Retinal pigment epithelial cell (primary cell): ENCODE measurements at regions not wholly inside any gene's neighbourhood (a gene's known extent, or its start where the extent isn't known, plus 50 kb on each side); places are given as distances from the start of the nearest gene placed in this dataset.

Source experiments
- DNase-seq: peaks from one replicate; pipeline ENCODE4 v3.0.0-alpha.2; 2010; ENCODE audit warnings: low read depth
- H3K4me3 ChIP-seq: 2 replicates; pipeline ENCODE4 v1.5.1; 2011; ENCODE audit warnings: mild to moderate bottlenecking, low read length, control low read depth, moderate library complexity
- TF ChIP-seq, protein P1 (sequence below): conservative IDR thresholded peaks from 2 replicates; pipeline ENCODE4 v1.5.1; 2011; ENCODE audit warnings: low read depth, low read length, control low read depth, inconsistent platforms

DNA sequence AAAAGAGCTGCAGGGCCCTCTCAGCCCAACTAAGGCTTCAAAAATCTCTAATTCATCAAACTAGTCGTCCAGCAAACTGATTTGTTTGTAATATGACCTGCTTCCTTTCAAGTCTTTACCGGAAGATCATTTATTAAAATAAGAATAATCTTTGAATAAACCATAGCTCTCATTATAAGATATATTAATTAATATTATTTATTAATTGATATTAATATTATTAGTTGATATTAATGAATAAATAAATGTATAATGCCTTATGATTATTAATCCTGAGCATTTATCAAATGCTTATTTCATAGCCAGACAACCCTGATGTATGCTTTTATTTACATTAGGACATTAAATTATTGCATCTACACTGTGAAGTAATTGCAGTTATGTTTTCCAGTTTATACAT lies 550.7 kb upstream of the ALCAM start:
- no peak for DNase-seq
- H3K4me3 ChIP-seq = no peak overlapping the region
- TF ChIP-seq, protein P1, sequence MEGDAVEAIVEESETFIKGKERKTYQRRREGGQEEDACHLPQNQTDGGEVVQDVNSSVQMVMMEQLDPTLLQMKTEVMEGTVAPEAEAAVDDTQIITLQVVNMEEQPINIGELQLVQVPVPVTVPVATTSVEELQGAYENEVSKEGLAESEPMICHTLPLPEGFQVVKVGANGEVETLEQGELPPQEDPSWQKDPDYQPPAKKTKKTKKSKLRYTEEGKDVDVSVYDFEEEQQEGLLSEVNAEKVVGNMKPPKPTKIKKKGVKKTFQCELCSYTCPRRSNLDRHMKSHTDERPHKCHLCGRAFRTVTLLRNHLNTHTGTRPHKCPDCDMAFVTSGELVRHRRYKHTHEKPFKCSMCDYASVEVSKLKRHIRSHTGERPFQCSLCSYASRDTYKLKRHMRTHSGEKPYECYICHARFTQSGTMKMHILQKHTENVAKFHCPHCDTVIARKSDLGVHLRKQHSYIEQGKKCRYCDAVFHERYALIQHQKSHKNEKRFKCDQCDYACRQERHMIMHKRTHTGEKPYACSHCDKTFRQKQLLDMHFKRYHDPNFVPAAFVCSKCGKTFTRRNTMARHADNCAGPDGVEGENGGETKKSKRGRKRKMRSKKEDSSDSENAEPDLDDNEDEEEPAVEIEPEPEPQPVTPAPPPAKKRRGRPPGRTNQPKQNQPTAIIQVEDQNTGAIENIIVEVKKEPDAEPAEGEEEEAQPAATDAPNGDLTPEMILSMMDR = no peak

DNA sequence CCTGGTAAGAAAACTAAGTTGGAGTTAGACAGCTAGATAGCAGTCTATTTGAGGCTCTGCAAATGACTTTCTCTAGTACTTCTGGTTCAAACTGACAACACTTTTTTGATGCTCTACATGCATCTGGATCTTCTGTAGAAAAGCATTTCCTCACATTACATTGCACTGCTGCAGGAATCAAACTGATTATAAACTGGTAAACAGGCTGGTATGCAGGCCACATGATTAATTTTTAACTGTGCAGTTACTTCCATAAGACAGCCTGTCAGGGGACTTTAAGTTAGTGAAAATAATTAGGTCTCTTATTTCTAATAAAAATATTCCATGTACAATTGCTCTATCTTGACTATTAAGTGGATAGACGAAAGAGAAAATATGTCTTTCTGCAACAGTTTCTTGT lies 550.0 kb upstream of the ALCAM start:
- TF ChIP-seq, protein P1 = no peak
- H3K4me3 ChIP-seq = no peak overlapping the region
- DNase-seq = no peak

DNA sequence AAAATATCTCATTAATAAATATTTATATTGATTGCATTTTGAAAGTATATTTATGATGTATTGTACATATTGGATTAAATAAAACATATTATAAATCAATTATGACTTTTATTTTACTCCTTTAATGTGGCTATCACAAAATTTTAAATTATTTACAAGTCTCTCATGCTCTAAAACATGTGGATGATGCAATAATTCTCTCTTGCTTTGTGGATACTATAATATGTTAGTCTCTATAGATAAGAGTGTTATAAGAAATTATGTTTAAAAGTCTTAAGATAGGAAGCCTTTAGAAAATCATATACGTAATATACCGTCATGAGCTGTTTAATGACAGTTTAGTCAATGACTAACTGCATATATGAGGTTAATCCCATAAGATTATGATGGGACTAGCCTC lies 547.4 kb upstream of the ALCAM start:
- no peak for DNase-seq
- TF ChIP-seq, protein P1 = no peak
- no peak overlapping the region for H3K4me3 ChIP-seq

DNA sequence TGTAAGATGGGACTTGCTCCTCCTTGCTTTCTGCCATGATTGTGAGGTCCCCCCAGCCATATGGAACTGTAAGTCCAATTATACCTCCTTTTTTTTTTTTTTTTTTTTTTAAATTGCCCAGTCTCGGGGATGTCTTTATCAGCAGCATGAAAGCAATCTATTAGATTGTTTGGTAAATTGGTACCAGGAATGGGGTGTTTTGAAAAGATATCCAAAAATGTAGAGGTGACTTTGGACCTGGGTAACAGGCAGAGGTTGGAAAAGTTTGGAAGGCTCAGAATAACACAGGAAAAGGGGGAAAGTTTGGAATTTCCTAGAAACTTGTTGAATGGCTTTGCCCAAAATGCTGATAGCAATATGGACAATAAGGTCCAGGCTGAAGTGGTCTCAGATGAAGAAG lies 545.8 kb upstream of the ALCAM start:
- no peak for DNase-seq
- H3K4me3 ChIP-seq = no peak overlapping the region
- TF ChIP-seq, protein P1 = no peak

DNA sequence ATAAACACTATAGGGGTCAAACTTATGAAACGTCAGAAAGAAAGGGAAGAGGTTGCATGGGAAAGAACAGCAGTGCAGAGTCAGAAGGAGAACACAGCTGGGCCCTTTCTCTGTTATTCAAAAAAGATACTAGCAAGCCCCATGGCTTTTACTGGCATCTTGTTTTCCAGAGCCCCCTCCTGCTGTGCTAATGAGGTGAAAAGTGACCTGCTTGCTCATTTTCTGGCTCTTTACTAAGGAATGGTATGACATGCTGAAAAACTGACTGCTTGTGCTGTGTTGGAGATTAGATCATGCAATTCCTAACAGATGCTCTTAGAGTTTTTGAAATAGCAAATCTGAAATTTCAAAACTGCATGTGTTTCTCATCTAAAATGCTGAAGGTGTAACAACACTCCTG lies 541.6 kb upstream of the ALCAM start:
- TF ChIP-seq, protein P1 = no peak
- H3K4me3 ChIP-seq = no peak overlapping the region
- DNase-seq = no peak

DNA sequence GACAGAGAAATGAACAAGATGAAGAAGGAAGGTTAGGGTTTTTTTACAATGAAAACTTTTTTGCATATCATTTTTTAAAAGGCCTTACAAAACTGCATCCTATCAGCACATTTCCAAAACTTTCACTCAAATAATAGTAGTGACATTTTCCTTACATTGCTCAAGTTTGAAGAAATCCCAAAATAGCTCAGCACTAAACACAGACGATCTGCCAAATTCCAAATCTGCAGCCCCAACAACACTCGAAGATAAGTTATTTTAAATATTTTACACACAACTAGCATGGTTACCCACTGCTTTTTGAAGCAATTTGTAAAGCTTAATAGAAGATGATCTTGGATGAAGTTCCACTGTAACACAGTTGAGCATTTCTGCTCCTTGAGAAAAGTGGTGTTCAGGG lies 535.6 kb upstream of the ALCAM start:
- TF ChIP-seq, protein P1 = no peak
- DNase-seq = no peak
- no peak overlapping the region for H3K4me3 ChIP-seq

DNA sequence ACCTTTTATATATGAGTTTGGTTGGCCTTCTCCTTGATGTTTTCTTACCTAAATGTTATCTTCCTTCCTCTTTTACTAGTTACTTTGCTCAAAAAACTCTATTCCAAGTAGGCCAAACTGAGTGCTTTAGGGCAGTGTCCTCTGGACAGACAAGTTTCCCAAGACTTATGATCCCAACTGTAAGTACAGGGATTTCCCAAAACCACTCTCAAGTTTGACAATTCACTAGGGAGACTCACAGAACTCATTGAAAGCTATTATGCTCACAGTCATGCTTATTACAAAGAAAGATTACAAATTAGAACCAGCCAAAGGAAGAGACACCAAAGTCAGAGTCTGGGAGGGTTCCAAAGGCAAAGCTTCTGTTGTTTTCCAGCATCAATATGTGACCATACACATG lies 534.2 kb upstream of the ALCAM start:
- no peak for DNase-seq
- TF ChIP-seq, protein P1 = no peak

More for the DNA sequence above, 534.2 kb upstream of the ALCAM start:
- H3K4me3 ChIP-seq = no peak overlapping the region
